Common myeloid progenitor, CD34-positive (primary cell): ENCODE measurements at regions not wholly inside any gene's neighbourhood (a gene's known extent, or its start where the extent isn't known, plus 50 kb on each side); places are given as distances from the start of the nearest gene placed in this dataset.

Experiments
- CTCF ChIA-PET: fragments of 350-600 bp; sonication (Branson Sonifier 250); formaldehyde crosslinking; loops from one replicate; lab custom pipeline; 2021; ENCODE audit warnings: antibody characterized with exemption; lab: Charles Lee
- POLR2A ChIA-PET: fragments of 350-600 bp; sonication (Branson Sonifier 250); formaldehyde crosslinking; loops from one replicate; lab custom pipeline; 2021; ENCODE audit warnings: antibody characterized with exemption; lab: Charles Lee
- DNase-seq, 3 donors: peaks; one replicate each; pipeline versions ENCODE4 v3.0.0 to v3.0.0-alpha.2; 2013
- H3K27ac ChIP-seq, 2 experiments: 1 replicate in 1 of 2; 2 replicates in 1 of 2; pipeline ENCODE4 v1.7.0; 2013; ENCODE audit warnings: inconsistent platforms in 2 of 2, low read length in 2 of 2, mild to moderate bottlenecking in 2 of 2, low read depth in 1 of 2, moderate library complexity in 1 of 2; ENCODE audit not compliant: severe bottlenecking in 2 of 2, insufficient read depth in 1 of 2, poor library complexity in 1 of 2
- H3K27me3 ChIP-seq, 5 experiments: replicated peaks in 2 of 5; 1 replicate in 3 of 5; 2 replicates in 2 of 5; pipeline versions ENCODE4 v1.6.1 to v1.7.0; 2013; ENCODE audit warnings: low read length in 4 of 5, mild to moderate bottlenecking in 2 of 5, moderate library complexity in 2 of 5, inconsistent platforms in 1 of 5; ENCODE audit not compliant: insufficient read depth in 5 of 5, control insufficient read depth in 4 of 5
- H3K36me3 ChIP-seq, 4 experiments: 1 replicate in 2 of 4; 2 replicates in 2 of 4; pipeline versions ENCODE4 v1.6.1 to v1.7.0; 2013; ENCODE audit warnings: low read length in 3 of 4, control low read depth in 1 of 4, mild to moderate bottlenecking in 1 of 4; ENCODE audit not compliant: control insufficient read depth in 4 of 4, insufficient read depth in 4 of 4
- H3K4me1 ChIP-seq, 4 experiments: 1 replicate in 3 of 4; 2 replicates in 1 of 4; pipeline versions ENCODE4 v1.6.1 to v1.7.1; 2013; ENCODE audit warnings: low read length in 3 of 4, mild to moderate bottlenecking in 3 of 4, control low read depth in 1 of 4, inconsistent platforms in 1 of 4, moderate library complexity in 1 of 4; ENCODE audit not compliant: control insufficient read depth in 4 of 4, insufficient read depth in 4 of 4; ENCODE audit errors: control extremely low read depth in 1 of 4
- H3K4me3 ChIP-seq, 7 experiments: 1 replicate in 4 of 7; 2 replicates in 3 of 7; pipeline versions ENCODE4 v1.5.1 to v1.7.0; 2013; ENCODE audit warnings: mild to moderate bottlenecking in 7 of 7, low read length in 6 of 7, moderate library complexity in 6 of 7, inconsistent platforms in 2 of 7, low read depth in 2 of 7, control low read depth in 1 of 7; ENCODE audit not compliant: insufficient read depth in 4 of 7, control insufficient read depth in 1 of 7; ENCODE audit errors: extremely low read depth in 1 of 7
- H3K9me3 ChIP-seq, 5 experiments: 1 replicate in 4 of 5; 2 replicates in 1 of 5; pipeline versions ENCODE4 v1.6.1 to v1.7.1; 2013; ENCODE audit warnings: low read length in 4 of 5, mild to moderate bottlenecking in 2 of 5, inconsistent platforms in 1 of 5, low read depth in 1 of 5, moderate library complexity in 1 of 5; ENCODE audit not compliant: control insufficient read depth in 4 of 5, insufficient read depth in 2 of 5; ENCODE audit errors: control extremely low read depth in 1 of 5
- WGBS: methylation state at CpG from one replicate; pipeline ENCODE4 v1.1.5; 2013; ENCODE audit not compliant: insufficient coverage; 5-methylcytosine and 5-hydroxymethylcytosine counted together

GRCh38 chr18:61159246-61159645, 174.0 kb upstream of the CDH20 start:
- WGBS, result 90% methylated on average over 3 of the region's 4 CpGs
- POLR2A ChIA-PET, result no interaction called here
- H3K27ac ChIP-seq, result no peak overlapping the region
- no peak overlapping the region for H3K4me3 ChIP-seq
- no peaks in the 10 kb centered on the region for H3K36me3 ChIP-seq
- no peaks in the 10 kb centered on the region for H3K9me3 ChIP-seq
- peaks cover 0 to 2% (median 0%) of the 10 kb centered on the region in 5 experiments for H3K27me3 ChIP-seq
- no peaks in the 10 kb centered on the region for H3K4me1 ChIP-seq
- DNase-seq, result no peak
- CTCF ChIA-PET, result no interaction called here

GRCh38 chr18:61164321-61164720, 168.9 kb upstream of the CDH20 start:
- no peak for DNase-seq
- no peaks in the 10 kb centered on the region for H3K4me1 ChIP-seq
- no peaks in the 10 kb centered on the region for H3K9me3 ChIP-seq
- CTCF ChIA-PET, result no interaction called here
- no CpG with 5 or more reads among the region's 1 CpG for WGBS
- H3K27ac ChIP-seq, result no peak overlapping the region
- peaks cover 0 to 2% (median 0%) of the 10 kb centered on the region in 5 experiments for H3K27me3 ChIP-seq
- H3K4me3 ChIP-seq, result no peak overlapping the region
- H3K36me3 ChIP-seq, result no peaks in the 10 kb centered on the region
- POLR2A ChIA-PET, result no interaction called here

- Histone ChIP-seq H3K4me1 (no peaks in the 10 kb centered on the region), H3K27me3 (no peaks in the 10 kb centered on the region), H3K27ac (no peak overlapping the region), H3K9me3 (no peaks in the 10 kb centered on the region), H3K36me3 (no peaks in the 10 kb centered on the region), H3K4me3 (no peak overlapping the region)
- CTCF ChIA-PET, result no interaction called here
- no peak for DNase-seq
- POLR2A ChIA-PET, result no interaction called here
- WGBS, result 83% methylated on average over 1 of the region's 1 CpG
Observed at GRCh38 chr18:61167902-61168301, 165.3 kb upstream of the CDH20 start.

GRCh38 chr18:61169386-61169785, 163.8 kb upstream of the CDH20 start:
- ChIA-PET CTCF (no interaction called here), POLR2A (no interaction called here)
- 100% methylated on average over 2 of the region's 4 CpGs for WGBS
- H3K36me3 ChIP-seq, result no peaks in the 10 kb centered on the region
- H3K4me3 ChIP-seq, result no peak overlapping the region
- no peaks in the 10 kb centered on the region for H3K4me1 ChIP-seq
- no peak overlapping the region for H3K27ac ChIP-seq
- no peak for DNase-seq
- no peaks in the 10 kb centered on the region for H3K27me3 ChIP-seq
- H3K9me3 ChIP-seq, result no peaks in the 10 kb centered on the region

GRCh38 chr18:61172624-61173023, 160.6 kb upstream of the CDH20 start:
- Histone ChIP-seq H3K27me3 (no peaks in the 10 kb centered on the region), H3K27ac (no peak overlapping the region), H3K9me3 (no peaks in the 10 kb centered on the region), H3K4me3 (no peak overlapping the region), H3K36me3 (no peaks in the 10 kb centered on the region), H3K4me1 (no peaks in the 10 kb centered on the region)
- CTCF ChIA-PET, result no interaction called here
- WGBS, result 100% methylated on average over 1 of the region's 1 CpG
- POLR2A ChIA-PET, result no interaction called here
- no peak for DNase-seq

- Histone ChIP-seq H3K4me1 (no peaks in the 10 kb centered on the region), H3K36me3 (no peaks in the 10 kb centered on the region), H3K27ac (no peak overlapping the region), H3K27me3 (no peaks in the 10 kb centered on the region), H3K9me3 (no peaks in the 10 kb centered on the region), H3K4me3 (no peak overlapping the region)
- POLR2A ChIA-PET, result no interaction called here
- CTCF ChIA-PET, result no interaction called here
- no peak for DNase-seq
- WGBS, result 100% methylated on average over 3 of the region's 6 CpGs
Observed at GRCh38 chr18:61173554-61173953, 159.7 kb upstream of the CDH20 start.

DNA sequence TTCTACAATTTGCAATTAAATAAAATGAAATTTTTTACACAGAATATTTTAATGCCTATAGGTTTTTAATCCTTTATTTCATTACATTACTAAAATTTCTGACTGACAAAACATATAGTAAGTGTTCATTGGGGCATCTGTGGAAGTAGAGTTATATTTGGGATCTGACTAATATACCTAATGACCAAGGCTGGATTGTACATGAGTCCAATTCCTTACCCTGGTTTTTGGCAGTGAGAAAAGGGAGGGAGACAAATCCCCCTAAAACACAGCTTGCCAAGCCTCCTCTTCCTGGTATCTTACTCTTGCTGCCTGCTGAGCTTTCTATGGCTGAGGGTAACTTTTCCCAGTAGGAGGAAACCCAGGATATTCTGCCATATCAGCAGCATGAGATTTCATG, 149.4 kb upstream of the CDH20 start:
- Histone ChIP-seq H3K36me3 (no peaks in the 10 kb centered on the region), H3K4me3 (no peak overlapping the region), H3K4me1 (no peaks in the 10 kb centered on the region), H3K27me3 (no peaks in the 10 kb centered on the region), H3K9me3 (no peaks in the 10 kb centered on the region), H3K27ac (no peak overlapping the region)
- DNase-seq, result no peak
- ChIA-PET POLR2A (no interaction called here), CTCF (no interaction called here)
